ENCODE measurements at regions not wholly inside any gene's neighbourhood (a gene's known extent, or its start where the extent isn't known, plus 50 kb on each side); places are given as distances from the start of the nearest gene placed in this dataset.
A peak's percentile ranks its signal among the peaks of the same experiment; 100 is the strongest.

DNA sequence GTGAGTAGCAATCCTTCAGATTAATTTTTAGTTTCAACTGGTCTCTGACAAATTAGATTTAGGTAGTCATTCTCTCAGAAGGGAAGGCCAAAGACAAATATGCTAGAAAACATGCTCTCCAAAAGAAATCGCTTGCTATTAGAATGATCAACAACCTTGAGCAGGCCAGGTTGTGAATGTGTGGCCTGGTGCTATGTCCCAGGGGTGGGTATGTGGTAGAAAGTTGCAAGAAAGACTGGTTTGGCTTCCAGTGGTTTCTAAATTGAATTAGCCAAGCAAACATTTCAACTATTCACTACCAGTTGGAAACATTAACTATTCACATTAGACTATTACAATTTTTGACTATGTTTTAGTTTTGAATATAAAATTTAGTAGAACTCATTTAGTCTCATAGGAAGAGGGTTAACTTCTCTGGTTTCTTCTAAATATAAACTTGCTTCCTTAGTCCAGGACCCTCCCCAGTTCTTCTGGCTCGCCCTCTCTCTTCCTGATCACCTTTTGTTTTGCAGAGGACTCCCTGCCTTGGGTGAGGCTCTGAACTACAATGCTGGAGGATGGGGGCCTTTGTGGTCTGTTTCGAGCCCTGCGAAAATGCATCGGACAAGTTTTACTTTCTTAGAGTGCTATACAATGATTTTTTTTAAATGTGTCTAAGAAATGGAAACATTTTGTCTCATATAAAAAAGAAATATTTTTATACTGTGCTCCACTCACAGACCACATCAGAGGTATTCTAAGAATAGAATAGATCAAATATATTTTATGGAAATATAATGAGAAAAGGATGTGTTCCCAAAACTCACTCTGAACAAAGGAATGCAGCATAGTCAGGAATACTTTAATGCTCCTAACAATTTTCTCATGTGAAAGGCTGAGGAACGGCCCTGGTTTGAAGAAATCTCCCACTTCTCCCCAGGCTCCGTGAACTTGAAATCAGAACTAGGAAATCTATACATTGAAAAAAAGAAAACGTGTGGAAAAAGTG lies 375.0 kb upstream of the ZEB2 start:
- ATAC-seq (peak; percentile 100), DNase-seq (ENCODE audit: low spot score) (peak; percentile 78)
- TF ChIP-seq, protein P1, sequence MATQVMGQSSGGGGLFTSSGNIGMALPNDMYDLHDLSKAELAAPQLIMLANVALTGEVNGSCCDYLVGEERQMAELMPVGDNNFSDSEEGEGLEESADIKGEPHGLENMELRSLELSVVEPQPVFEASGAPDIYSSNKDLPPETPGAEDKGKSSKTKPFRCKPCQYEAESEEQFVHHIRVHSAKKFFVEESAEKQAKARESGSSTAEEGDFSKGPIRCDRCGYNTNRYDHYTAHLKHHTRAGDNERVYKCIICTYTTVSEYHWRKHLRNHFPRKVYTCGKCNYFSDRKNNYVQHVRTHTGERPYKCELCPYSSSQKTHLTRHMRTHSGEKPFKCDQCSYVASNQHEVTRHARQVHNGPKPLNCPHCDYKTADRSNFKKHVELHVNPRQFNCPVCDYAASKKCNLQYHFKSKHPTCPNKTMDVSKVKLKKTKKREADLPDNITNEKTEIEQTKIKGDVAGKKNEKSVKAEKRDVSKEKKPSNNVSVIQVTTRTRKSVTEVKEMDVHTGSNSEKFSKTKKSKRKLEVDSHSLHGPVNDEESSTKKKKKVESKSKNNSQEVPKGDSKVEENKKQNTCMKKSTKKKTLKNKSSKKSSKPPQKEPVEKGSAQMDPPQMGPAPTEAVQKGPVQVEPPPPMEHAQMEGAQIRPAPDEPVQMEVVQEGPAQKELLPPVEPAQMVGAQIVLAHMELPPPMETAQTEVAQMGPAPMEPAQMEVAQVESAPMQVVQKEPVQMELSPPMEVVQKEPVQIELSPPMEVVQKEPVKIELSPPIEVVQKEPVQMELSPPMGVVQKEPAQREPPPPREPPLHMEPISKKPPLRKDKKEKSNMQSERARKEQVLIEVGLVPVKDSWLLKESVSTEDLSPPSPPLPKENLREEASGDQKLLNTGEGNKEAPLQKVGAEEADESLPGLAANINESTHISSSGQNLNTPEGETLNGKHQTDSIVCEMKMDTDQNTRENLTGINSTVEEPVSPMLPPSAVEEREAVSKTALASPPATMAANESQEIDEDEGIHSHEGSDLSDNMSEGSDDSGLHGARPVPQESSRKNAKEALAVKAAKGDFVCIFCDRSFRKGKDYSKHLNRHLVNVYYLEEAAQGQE (IDR thresholded peaks at IDR 0.05; ENCODE audit: unreplicated experiment), result no peak
- TF ChIP-seq ZNF462 (CRISPR knock-in tag; IDR thresholded peaks at IDR 0.05), result peak; percentile 81
- H3K27me3 ChIP-seq (ENCODE audit: insufficient read depth), result no peaks in the 10 kb centered on the region
- H3K4me3 ChIP-seq, result peak overlapping the region; percentile 13
- H3K4me1 ChIP-seq (ENCODE audit: insufficient read depth), result peaks cover 15% of the 10 kb centered on the region; the same call in 1 of the 2 replicates
- no peaks in the 10 kb centered on the region for H3K36me3 ChIP-seq (ENCODE audit: insufficient read depth)
- Mint-ChIP-seq H3K4me3 (peak overlapping the region; percentile 56), H3K36me3 (ENCODE audit: low read depth) (no peaks in the 10 kb centered on the region; the same call in 2 of the 3 replicates), H3K4me1 (peaks cover 22% of the 10 kb centered on the region; the same call in 2 of the 3 replicates), H3K27ac (peak overlapping the region; percentile 94), H3K9me3 (no peaks in the 10 kb centered on the region), H3K27me3 (ENCODE audit: insufficient read depth, low read depth, poor library complexity) (no peaks in the 10 kb centered on the region)
- no peaks in the 10 kb centered on the region for H3K9me2 ChIP-seq (ENCODE audit: insufficient read depth)
- H3F3A ChIP-seq (replicated peaks; ENCODE audit: low read depth), result no peaks in the 10 kb centered on the region
- no peaks in the 10 kb centered on the region for H4K20me1 ChIP-seq (replicated peaks; ENCODE audit: insufficient read depth)
- H3K79me2 ChIP-seq (replicated peaks; ENCODE audit: insufficient read depth), result no peaks in the 10 kb centered on the region
- no peak overlapping the region for H2AFZ ChIP-seq
- peak overlapping the region; percentile 51 for H3K27ac ChIP-seq (ENCODE audit: low read depth)
- H3K4me2 ChIP-seq, result peak overlapping the region; percentile 16

Measured in GM23338 (cell line).